NCI-H146 treated with DMSO at 0.1 percent for 48 hours (cell line): ENCODE measurements at regions not wholly inside any gene's neighbourhood (a gene's known extent, or its start where the extent isn't known, plus 50 kb on each side); places are given as distances from the start of the nearest gene placed in this dataset.
"Not testable (repeated sequence)": the region's sequence is repeated elsewhere in the genome, so short reads cannot be mapped to it uniquely, and the experiment has no call there.

ENCODE experiments used
- DNase-seq: peaks from one replicate; lab custom pipeline; 2025; ENCODE audit not compliant: unreplicated experiment; lab: John Stamatoyannopoulos, UW

GRCh38 chr2:54065411-54065810, 50.0 kb upstream of the ACYP2 start:
- no peak for DNase-seq

- no peak for DNase-seq
These were observed 51.4 kb upstream of the ACYP2 start for GRCh38 chr2:54063967-54064535.

GRCh38 chr2:54062401-54062800, 53.0 kb upstream of the ACYP2 start:
- no peak for DNase-seq

- no peak for DNase-seq
These were observed 54.1 kb upstream of the ACYP2 start for GRCh38 chr2:54061272-54061671.

- no peak for DNase-seq
These were observed 55.4 kb upstream of the ACYP2 start for GRCh38 chr2:54059986-54060385.

GRCh38 chr2:54059504-54059903, 55.9 kb upstream of the ACYP2 start:
- no peak for DNase-seq

GRCh38 chr2:54058449-54058848, 57.0 kb upstream of the ACYP2 start:
- DNase-seq: no peak

GRCh38 chr2:54054774-54055173, 60.6 kb upstream of the ACYP2 start:
- DNase-seq: no peak

- no peak for DNase-seq
These were observed 61.1 kb upstream of the ACYP2 start for GRCh38 chr2:54054271-54054670.

GRCh38 chr2:54053830-54054229, 61.6 kb upstream of the ACYP2 start:
- no peak for DNase-seq

GRCh38 chr2:54052825-54053718, 62.3 kb upstream of the ACYP2 start:
- DNase-seq: peak; percentile 20

GRCh38 chr2:54050445-54050844, 65.0 kb upstream of the ACYP2 start:
- DNase-seq: no peak

GRCh38 chr2:54049365-54049764, 66.0 kb upstream of the ACYP2 start:
- DNase-seq: no peak

GRCh38 chr2:54048896-54049295, 66.5 kb upstream of the ACYP2 start:
- not testable (repeated sequence) for DNase-seq

- no peak for DNase-seq
These were observed 67.2 kb upstream of the ACYP2 start for GRCh38 chr2:54048117-54048785.

- no peak for DNase-seq
These were observed 67.8 kb upstream of the ACYP2 start for GRCh38 chr2:54047658-54048057.

- no peak for DNase-seq
These were observed 68.3 kb upstream of the ACYP2 start for GRCh38 chr2:54047091-54047490.

- DNase-seq: no peak
These were observed 72.3 kb upstream of the PSME4 start for GRCh38 chr2:54042897-54043620.

- no peak for DNase-seq
These were observed 71.5 kb upstream of the PSME4 start for GRCh38 chr2:54042341-54042740.

- no peak for DNase-seq
These were observed 70.3 kb upstream of the PSME4 start for GRCh38 chr2:54041135-54041534.

- DNase-seq: no peak
These were observed 69.9 kb upstream of the PSME4 start for GRCh38 chr2:54040685-54041084.
